Stomach (tissue), 8 donors: ENCODE measurements at regions not wholly inside any gene's neighbourhood (a gene's known extent, or its start where the extent isn't known, plus 50 kb on each side); places are given as distances from the start of the nearest gene placed in this dataset.

Experiments used
- DNase-seq, 2 donors: peaks; one replicate each; pipeline versions ENCODE4 v3.0.0 to v3.0.0-alpha.2; 2013 to 2019
- H3K27ac ChIP-seq, 5 donors: fragments of 200-600 bp in 4 of 5; sonication (generic) in 4 of 5; one replicate each; pipeline ENCODE4 v1.5.1; 2013 to 2019; ENCODE audit warnings: mild to moderate bottlenecking in 1 of 5, moderate library complexity in 1 of 5
- H3K27me3 ChIP-seq, 3 donors: fragments of 200-600 bp; sonication (generic); one replicate each; pipeline ENCODE4 v1.5.1; 2017 to 2019; ENCODE audit warnings: mixed run types in 1 of 3
- H3K36me3 ChIP-seq, 4 donors: fragments of 200-600 bp; sonication (generic); 1 replicate in 3 of 4; 2 replicates in 1 of 4; pipeline ENCODE4 v1.5.1; 2016 to 2019
- H3K4me1 ChIP-seq, 4 donors: fragments of 200-600 bp; sonication (generic); one replicate each; pipeline ENCODE4 v1.5.1; 2016 to 2019
- H3K4me3 ChIP-seq, 4 donors: fragments of 200-600 bp; sonication (generic) in 3 of 4; one replicate each; pipeline ENCODE4 v1.5.1; 2016 to 2019; ENCODE audit warnings: mild to moderate bottlenecking in 1 of 4
- H3K9me3 ChIP-seq, 4 donors: fragments of 200-600 bp; sonication (generic); one replicate each; pipeline ENCODE4 v1.5.1; 2016 to 2019
- CTCF ChIP-seq, 7 experiments: fragments of 450-650 bp in 4 of 7; fragments of 200-600 bp in 3 of 7; sonication (generic) in 3 of 7; IDR thresholded peaks; one replicate each; pipeline ENCODE4 v1.5.1; 2016 to 2019; ENCODE audit warnings: antibody characterized with exemption in 7 of 7, control low read depth in 2 of 7, mild to moderate bottlenecking in 1 of 7
- EP300 ChIP-seq: sonication (generic); formaldehyde crosslinking; IDR thresholded peaks from one replicate; pipeline ENCODE4 v1.6.1; 2017; ENCODE audit warnings: antibody characterized with exemption
- POLR2A ChIP-seq, 4 donors: fragments of 450-650 bp; IDR thresholded peaks; one replicate each; pipeline ENCODE4 v1.6.1; 2016; ENCODE audit warnings: antibody characterized with exemption in 4 of 4, control low read depth in 2 of 4, mild to moderate bottlenecking in 1 of 4, moderate library complexity in 1 of 4
- POLR2AphosphoS5 ChIP-seq, 3 donors: sonication (generic); formaldehyde crosslinking; IDR thresholded peaks; one replicate each; pipeline ENCODE4 v1.6.1; 2016; ENCODE audit warnings: antibody characterized with exemption in 3 of 3
- WGBS, 5 donors: extraction: QIAGEN DNeasy Blood & Tissue Kit in 3 of 5; methylation state at CpG; one replicate each; pipeline versions ENCODE4 v1.1.5 to v1.1.7; 2013 to 2018; 5-methylcytosine and 5-hydroxymethylcytosine counted together
- intact Hi-C: fragments of 100-400 bp; cut with DNase I; formaldehyde crosslinking; loops from one replicate; pipeline ENCODE4 v1.15.1; 2023; ENCODE audit warnings: low total_unique reads
- donor health status: healthy with polysubstance abuse.
- donor health status: Bipolar disorder and iron deficiency.
- donor health status: healthy.

- Histone ChIP-seq H3K27me3 (no peaks in the 10 kb centered on the region), H3K27ac (no peak overlapping the region), H3K36me3 (no peaks in the 10 kb centered on the region), H3K4me1 (peaks cover 0 to 8% (median 3%) of the 10 kb centered on the region in 4 donors), H3K4me3 (no peak overlapping the region), H3K9me3 (no peaks in the 10 kb centered on the region)
- WGBS, 5 donors, result 63 to 74% (median 67%) methylated on average over 4 of the region's 4 CpGs
- DNase-seq, result no peak
- no peak for TF ChIP-seq CTCF (IDR thresholded peaks at IDR 0.05)
- TF ChIP-seq POLR2A (IDR thresholded peaks at IDR 0.05), result no peak
- no peak for TF ChIP-seq EP300
- TF ChIP-seq POLR2AphosphoS5 (IDR thresholded peaks at IDR 0.05), result no peak
- intact Hi-C loops, result no loop called here
Measured at GRCh38 chr1:67898033-67898726, 64.9 kb upstream of the GNG12 start.

GRCh38 chr1:67897270-67897949 is 64.1 kb upstream of the GNG12 start:
- DNase-seq, result peak in 1 of 2 donors; percentile 10
- Histone ChIP-seq H3K4me1 (peaks cover 0 to 8% (median 3%) of the 10 kb centered on the region in 4 donors), H3K27me3 (no peaks in the 10 kb centered on the region), H3K36me3 (no peaks in the 10 kb centered on the region), H3K27ac (no peak overlapping the region), H3K9me3 (no peaks in the 10 kb centered on the region), H3K4me3 (no peak overlapping the region)
- 27 to 49% (median 35%) methylated on average over 9 of the region's 9 CpGs for WGBS, 5 donors
- TF ChIP-seq EP300 (no peak), POLR2A (IDR thresholded peaks at IDR 0.05) (no peak)
- intact Hi-C loops, result no loop called here

GRCh38 chr1:67896826-67897225 is 63.6 kb upstream of the GNG12 start:
- H3K27ac ChIP-seq, result no peak overlapping the region
- H3K36me3 ChIP-seq, result no peaks in the 10 kb centered on the region
- H3K27me3 ChIP-seq, result no peaks in the 10 kb centered on the region
- no peaks in the 10 kb centered on the region for H3K9me3 ChIP-seq
- no peak for TF ChIP-seq EP300
- no peak for TF ChIP-seq POLR2AphosphoS5 (IDR thresholded peaks at IDR 0.05)
- TF ChIP-seq POLR2A (IDR thresholded peaks at IDR 0.05), result no peak
- WGBS, 5 donors, result 32 to 59% (median 51%) methylated on average over 6 of the region's 6 CpGs
- peak in 1 of 2 donors; percentile 52 for DNase-seq
- peaks cover 0 to 8% (median 3%) of the 10 kb centered on the region in 4 donors for H3K4me1 ChIP-seq
- intact Hi-C loops, result no loop called here
- H3K4me3 ChIP-seq, result no peak overlapping the region

GRCh38 chr1:67894981-67895735 is 61.9 kb upstream of the GNG12 start:
- no peak for DNase-seq
- Histone ChIP-seq H3K4me3 (no peak overlapping the region), H3K27me3 (no peaks in the 10 kb centered on the region), H3K36me3 (no peaks in the 10 kb centered on the region), H3K4me1 (peaks cover 0 to 9% (median 3%) of the 10 kb centered on the region in 4 donors), H3K9me3 (no peaks in the 10 kb centered on the region), H3K27ac (no peak overlapping the region)
- no peak for TF ChIP-seq CTCF (IDR thresholded peaks at IDR 0.05)
- no peak for TF ChIP-seq POLR2AphosphoS5 (IDR thresholded peaks at IDR 0.05)
- TF ChIP-seq POLR2A (IDR thresholded peaks at IDR 0.05), result no peak
- no peak for TF ChIP-seq EP300
- 85 to 91% (median 90%) methylated on average over 4 of the region's 4 CpGs for WGBS, 5 donors
- intact Hi-C loops, result no loop called here

GRCh38 chr1:67893126-67893495 is 59.8 kb upstream of the GNG12 start:
- Histone ChIP-seq H3K27me3 (no peaks in the 10 kb centered on the region), H3K9me3 (no peaks in the 10 kb centered on the region), H3K4me3 (no peak overlapping the region), H3K4me1 (peaks cover 0 to 14% (median 3%) of the 10 kb centered on the region in 4 donors), H3K27ac (no peak overlapping the region), H3K36me3 (no peaks in the 10 kb centered on the region)
- WGBS, 5 donors, result 82 to 91% (median 90%) methylated on average over 3 of the region's 3 CpGs
- intact Hi-C loops, result no loop called here
- no peak for DNase-seq
- no peak for TF ChIP-seq CTCF (IDR thresholded peaks at IDR 0.05)
- TF ChIP-seq POLR2A (IDR thresholded peaks at IDR 0.05), result no peak
- TF ChIP-seq EP300, result no peak
- TF ChIP-seq POLR2AphosphoS5 (IDR thresholded peaks at IDR 0.05), result no peak
